GM10266 (cell line): ENCODE measurements at regions not wholly inside any gene's neighbourhood (a gene's known extent, or its start where the extent isn't known, plus 50 kb on each side); places are given as distances from the start of the nearest gene placed in this dataset.
"Not testable (repeated sequence)": the region's sequence is repeated elsewhere in the genome, so short reads cannot be mapped to it uniquely, and the experiment has no call there.

ENCODE experiments used
- DNase-seq: peaks from one replicate; pipeline ENCODE4 v3.0.0; 2012; ENCODE audit errors: extremely low spot score
- TF ChIP-seq, protein P1 (sequence below): IDR thresholded peaks from 2 replicates; pipeline ENCODE4 v1.5.1; 2012; ENCODE audit warnings: mild to moderate bottlenecking, low read depth; ENCODE audit not compliant: control insufficient read depth, insufficient read depth; ENCODE audit errors: missing control alignments

GRCh38 chrX:139388254-139388653 is 142.3 kb upstream of the F9 start:
- no peak for DNase-seq
- TF ChIP-seq, protein P1, sequence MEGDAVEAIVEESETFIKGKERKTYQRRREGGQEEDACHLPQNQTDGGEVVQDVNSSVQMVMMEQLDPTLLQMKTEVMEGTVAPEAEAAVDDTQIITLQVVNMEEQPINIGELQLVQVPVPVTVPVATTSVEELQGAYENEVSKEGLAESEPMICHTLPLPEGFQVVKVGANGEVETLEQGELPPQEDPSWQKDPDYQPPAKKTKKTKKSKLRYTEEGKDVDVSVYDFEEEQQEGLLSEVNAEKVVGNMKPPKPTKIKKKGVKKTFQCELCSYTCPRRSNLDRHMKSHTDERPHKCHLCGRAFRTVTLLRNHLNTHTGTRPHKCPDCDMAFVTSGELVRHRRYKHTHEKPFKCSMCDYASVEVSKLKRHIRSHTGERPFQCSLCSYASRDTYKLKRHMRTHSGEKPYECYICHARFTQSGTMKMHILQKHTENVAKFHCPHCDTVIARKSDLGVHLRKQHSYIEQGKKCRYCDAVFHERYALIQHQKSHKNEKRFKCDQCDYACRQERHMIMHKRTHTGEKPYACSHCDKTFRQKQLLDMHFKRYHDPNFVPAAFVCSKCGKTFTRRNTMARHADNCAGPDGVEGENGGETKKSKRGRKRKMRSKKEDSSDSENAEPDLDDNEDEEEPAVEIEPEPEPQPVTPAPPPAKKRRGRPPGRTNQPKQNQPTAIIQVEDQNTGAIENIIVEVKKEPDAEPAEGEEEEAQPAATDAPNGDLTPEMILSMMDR: no peak

GRCh38 chrX:139382529-139382928 is 148.0 kb upstream of the F9 start:
- TF ChIP-seq, protein P1: no peak
- no peak for DNase-seq

GRCh38 chrX:139376547-139376946 is 154.0 kb upstream of the F9 start:
- DNase-seq: not testable (repeated sequence)

- DNase-seq: no peak
- TF ChIP-seq, protein P1: no peak
Measured at GRCh38 chrX:139360356-139360755, 170.2 kb upstream of the F9 start.

DNA sequence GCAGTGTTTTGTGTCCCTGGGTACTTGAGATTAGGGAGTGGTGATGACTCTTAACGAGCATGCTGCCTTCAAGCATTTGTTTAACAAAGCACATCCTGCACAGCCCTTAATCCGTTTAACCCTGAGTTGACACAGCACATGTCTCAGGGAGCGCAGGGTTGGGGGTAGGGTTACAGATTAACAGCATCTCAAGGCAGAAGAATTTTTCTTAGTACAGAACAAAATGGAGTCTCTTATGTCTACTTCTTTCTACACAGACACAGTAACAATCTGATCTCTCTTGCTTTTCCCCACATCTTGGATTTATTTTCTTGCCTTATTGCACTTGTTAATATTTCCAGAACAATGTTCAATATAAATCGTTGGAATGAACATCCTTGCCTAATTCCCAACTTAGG is 187.9 kb upstream of the F9 start:
- not testable (repeated sequence) for DNase-seq

DNA sequence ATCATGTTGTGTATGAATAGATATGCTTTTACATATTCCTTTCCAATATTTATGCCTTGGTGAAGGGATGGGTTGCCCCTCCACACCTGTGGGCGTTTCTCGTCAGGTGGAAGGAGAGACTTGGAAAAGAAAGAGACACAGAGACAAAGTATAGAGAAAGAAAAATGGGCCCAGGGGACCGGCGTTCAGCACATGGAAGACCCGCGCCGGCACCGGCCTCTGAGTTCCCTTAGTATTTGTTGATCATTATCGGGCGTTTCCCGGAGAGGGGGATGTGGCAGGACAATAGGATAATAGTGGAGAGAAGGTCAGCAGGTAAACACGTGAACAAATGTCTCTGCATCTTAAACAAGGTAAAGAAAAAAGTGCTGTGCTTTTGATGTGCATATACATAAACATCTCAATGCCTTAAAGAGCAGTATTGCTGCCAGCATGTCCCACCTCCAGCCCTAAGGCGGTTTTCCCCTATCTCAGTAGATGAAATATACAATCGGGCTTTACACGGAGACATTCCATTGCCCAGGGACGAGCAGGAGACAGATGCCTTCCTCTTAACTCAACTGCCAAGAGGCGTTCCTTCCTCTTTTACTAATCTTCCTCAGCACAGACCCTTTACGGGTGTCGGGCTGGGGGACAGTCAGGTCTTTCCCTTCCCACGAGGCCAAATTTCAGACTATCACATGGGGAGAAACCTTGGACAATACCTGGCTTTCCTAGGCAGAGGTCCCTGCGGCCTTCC is 188.5 kb upstream of the F9 start:
- not testable (repeated sequence) for DNase-seq

DNA sequence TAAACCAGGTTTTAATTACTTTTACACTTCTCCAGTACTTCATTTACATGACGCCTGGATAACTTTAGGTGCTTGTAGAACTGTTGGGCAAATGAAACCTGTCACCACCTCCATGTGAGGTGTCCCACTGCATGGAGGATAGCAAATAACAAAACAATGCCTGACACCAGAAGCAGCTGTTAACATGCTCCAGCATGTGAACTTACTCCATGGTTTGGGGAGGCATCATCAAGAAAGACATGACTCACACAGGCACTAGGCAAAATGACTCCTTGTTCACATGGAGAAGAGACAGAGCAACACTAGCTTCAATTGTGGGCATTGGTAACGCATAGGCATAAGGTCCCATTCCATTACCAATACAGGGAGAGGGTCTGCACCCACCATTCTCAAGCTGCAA is 198.1 kb upstream of the F9 start:
- no peak for DNase-seq
- TF ChIP-seq, protein P1: no peak

DNA sequence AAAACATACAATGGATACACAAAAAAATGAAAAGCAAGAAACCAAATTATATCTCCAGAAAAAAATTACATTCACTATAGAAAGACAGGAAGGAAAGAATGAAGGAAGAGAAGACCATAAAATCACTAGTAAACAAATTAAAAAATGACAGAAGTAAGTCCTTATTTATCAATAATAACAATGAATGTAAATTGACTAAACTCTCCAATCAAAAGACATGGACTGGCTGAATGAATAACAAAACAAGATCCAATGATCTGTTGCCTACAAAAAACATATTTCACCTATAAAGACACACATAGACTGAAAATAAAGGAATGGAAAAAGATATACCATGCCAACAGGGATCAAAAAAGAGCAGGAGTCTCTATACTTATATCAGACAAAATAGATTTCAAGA is 203.2 kb upstream of the F9 start:
- no peak for DNase-seq
- TF ChIP-seq, protein P1: no peak

- TF ChIP-seq, protein P1: no peak
- no peak for DNase-seq
Measured at GRCh38 chrX:139324756-139325155, 205.8 kb upstream of the F9 start.

DNA sequence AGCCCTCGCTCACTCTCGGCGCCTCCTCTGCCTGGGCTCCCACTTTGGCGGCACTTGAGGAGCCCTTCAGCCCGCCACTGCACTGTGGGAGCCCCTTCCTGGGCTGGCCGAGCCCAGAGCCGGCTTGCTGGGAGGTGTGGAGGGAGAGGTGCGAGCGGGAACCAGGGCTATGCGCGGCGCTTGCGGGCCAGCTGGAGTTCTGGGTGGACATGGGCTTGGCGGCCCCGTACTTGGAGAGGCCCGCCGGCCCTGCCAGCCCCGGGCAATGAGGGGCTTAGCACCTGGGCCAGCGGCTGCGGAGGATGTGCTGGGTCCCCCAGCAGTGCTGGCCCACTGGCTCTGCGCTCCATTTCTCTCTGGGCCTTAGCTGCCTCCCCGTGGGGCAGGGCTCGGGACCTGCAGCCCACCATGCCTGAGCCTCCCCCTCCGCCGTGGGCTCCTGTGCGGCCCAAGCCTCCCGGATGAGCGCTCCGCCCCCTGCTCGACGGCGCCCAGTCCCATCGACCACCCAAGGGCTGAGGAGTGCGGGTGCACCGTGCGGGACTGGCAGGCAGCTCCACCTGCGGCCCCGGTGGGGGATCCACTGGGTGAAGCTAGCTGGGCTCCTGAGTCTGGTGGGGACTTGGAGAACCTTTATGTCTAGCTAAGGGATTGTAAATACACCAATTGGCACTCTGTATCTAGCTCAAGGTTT is 209.7 kb upstream of the F9 start:
- DNase-seq: not testable (repeated sequence)

- not testable (repeated sequence) for DNase-seq
Measured at GRCh38 chrX:139306675-139307074, 223.9 kb upstream of the F9 start.
